Stimulated activated CD8-positive, alpha-beta memory T cell treated with anti-CD3 and anti-CD28 coated beads, Interleukin-7, amount 100 ng/mL, for 48 hours (primary cell): ENCODE measurements at regions not wholly inside any gene's neighbourhood (a gene's known extent, or its start where the extent isn't known, plus 50 kb on each side); places are given as distances from the start of the nearest gene placed in this dataset.

Experiments
- DNase-seq, 2 donors: peaks; one replicate each; pipeline ENCODE4 v3.0.0-alpha.2; 2020; ENCODE audit warnings: low read depth in 1 of 2; ENCODE audit errors: extremely low read depth in 1 of 2

DNA sequence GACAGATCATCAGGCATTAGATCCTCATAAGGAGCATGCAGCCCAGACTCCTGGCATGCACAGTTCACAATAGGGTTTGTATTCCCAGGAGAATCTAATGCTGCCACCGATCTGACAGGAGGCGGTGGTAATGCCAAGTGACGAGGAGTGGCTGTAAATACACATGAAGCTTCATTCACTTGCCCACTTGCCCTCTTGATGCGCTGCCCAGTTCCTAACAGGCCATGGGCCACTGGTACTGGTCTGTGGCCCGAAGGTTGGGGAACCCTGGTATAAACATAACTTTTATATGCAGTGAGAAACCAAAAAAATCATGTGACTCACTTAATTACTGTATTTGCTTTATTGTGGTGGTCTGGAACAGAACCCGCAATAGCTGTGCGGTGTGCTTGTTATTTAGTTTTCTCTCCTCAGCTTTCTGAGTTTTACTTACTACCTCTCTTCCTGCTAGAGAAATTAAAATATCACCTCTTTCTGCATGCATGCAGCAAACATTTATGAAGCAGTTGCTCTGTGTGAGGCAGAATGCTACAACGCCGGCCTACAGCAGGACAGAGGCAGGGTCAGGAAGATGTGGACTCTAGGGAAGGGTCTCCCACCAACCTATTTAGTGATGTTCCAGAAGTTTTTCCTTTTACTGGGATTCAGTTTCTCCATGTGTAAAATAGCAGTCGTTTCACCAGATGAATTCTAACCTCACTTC lies 151.3 kb downstream of the MAF start:
- no peak for DNase-seq

- no peak for DNase-seq
Observed at GRCh38 chr16:79444572-79444971, 156.0 kb downstream of the MAF start.

GRCh38 chr16:79439901-79440300 lies 160.6 kb downstream of the MAF start:
- no peak for DNase-seq

DNA sequence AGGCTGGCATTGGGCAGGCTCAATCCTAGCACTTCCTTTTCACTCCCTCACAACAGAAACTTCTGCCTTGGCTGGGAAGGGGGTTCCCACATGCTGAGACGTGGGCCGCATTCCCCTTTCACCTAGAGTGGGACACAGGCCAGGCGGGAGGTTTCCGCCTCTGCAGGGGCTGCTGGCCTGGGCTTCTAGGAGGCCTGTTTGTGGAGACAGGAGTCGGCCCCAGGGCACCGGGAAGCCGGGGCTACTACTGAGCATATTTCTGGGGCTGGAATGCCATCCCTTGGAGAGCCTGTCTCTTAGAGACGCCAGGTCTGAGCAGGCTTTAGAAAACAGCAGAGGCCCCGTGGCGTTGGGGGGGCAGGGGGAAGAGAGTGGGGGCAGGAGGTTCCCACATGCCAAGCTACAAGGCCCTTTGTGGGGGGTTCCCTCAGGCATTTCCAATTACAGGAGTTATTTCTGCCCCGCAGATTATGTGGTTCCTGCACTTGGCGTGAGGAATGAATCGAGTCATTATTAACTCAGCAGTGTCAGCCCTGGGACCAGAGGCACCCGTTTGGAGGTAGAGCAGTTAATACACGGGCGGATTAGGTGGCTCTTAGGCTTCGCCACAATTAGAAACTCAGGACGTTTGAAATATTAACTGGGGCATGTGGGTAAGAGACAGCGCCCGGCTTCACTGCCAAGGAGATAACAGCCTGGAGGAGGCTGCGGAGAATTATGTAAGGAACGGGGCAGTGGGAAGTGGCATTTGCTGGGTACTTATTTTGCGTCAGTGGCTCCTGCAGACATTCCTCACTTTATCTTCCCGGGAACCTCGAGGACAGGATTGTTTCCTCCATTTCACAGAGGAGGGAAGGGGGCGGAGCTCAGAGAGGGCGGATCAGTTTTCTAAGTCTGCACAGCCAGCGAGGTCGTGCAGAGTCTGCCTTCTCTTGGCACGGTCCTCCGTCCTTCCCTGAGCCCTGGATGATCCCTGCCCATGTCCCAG lies 162.5 kb downstream of the MAF start:
- no peak for DNase-seq

DNA sequence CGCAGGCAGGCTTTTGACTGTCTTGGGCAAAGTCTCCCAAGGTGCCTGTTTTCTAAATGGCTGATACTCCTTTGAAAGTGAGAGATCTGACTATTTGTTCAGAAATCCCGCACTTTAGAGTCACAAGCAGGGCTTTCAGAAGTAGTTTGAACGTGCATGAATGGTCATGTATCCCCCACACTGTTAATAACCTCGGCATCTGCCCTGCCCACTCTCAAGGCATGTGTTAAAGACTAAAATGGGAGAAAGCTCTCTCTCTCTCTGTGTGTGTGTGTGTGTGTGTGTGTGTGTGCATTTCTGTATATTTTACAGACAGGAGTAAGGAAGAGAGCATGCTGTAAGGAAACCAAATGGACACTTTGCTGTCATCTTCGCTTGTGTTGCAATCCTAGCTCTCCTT lies 163.7 kb downstream of the MAF start:
- DNase-seq: no peak

DNA sequence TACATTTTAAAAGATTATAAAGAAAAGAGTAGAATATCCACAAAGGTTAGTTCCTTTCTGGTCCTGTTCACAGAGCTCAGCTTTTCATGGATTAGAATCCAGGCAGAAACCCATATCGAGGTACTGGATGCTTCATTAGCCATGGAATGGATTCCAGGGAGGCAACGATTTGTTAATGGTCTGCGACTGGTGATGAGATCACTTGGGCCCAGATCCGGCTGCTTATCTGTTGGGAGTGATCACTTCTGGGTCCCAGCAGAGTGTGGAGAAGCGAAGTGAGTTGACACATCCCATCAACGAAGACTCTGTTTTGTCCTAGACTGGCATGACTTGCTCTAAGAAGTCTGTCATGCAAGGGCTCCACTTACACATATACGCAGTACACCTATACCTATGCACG lies 165.8 kb downstream of the MAF start:
- no peak for DNase-seq

- no peak for DNase-seq
Observed at GRCh38 chr16:79434092-79434491, 166.4 kb downstream of the MAF start.

GRCh38 chr16:79431923-79432322 lies 168.6 kb downstream of the MAF start:
- DNase-seq: no peak

DNA sequence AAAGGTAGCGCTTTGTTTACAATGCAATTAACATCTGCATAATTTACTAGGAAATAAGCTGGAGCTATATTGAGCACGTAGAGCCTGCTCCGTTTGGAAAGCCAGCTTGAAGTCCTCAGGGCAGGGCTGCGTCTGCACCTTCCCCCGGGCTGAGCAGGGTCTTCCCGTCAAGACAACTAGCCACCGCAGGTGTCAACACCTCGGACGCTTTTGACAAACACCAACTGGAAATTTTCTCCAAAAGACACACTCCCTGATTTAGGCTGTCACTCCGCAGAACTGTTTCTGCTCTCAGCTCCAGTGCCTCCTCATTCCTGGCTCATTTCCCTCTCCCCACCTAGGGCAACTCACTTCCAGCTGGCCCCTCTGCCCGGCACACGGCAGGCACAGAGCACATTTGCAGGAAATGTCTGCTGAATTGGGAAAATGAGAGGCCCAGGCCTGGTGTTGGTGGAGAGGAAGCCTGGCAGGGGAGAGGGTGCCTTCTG lies 170.3 kb downstream of the MAF start:
- DNase-seq: no peak

- DNase-seq: no peak
Observed at GRCh38 chr16:79429381-79430190, 171.0 kb downstream of the MAF start.

DNA sequence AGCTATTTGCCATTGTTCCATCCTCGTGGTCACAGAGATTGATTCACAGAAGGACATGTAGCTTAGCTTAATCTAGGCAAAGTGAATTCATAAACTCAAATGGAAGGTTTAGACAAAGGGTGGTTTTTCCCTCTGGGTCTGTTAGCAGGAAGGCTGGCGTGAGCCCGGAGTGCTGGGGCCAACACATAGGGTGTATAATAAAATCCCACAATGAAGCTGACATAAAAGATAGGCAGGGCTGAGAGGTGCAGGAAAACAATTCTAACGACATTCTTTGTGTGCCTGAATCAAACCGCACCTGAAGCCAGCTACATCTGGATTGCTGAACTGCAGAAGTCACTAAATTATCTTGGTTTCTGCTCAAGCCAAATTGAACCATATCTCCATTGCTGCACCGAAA lies 173.9 kb downstream of the MAF start:
- DNase-seq: no peak

DNA sequence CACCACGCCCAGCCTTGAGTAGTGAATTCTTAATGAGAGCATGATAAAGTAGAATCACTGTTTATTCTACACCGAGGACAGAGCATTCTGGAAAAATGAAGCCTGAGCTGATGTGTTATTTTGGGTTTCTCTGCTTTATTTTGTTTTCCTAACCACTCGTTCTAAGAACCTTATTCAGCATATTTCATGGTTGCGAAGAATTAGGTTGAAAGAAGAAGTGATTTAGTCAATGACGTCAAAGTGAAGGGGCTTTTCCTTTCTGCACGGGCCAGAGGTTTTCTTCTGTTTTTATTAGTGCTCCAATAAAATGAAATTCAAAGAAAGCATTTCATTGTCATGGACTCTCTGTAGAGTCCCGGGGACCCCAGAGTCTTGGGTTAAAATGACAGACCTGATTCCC lies 178.5 kb downstream of the MAF start:
- no peak for DNase-seq

DNA sequence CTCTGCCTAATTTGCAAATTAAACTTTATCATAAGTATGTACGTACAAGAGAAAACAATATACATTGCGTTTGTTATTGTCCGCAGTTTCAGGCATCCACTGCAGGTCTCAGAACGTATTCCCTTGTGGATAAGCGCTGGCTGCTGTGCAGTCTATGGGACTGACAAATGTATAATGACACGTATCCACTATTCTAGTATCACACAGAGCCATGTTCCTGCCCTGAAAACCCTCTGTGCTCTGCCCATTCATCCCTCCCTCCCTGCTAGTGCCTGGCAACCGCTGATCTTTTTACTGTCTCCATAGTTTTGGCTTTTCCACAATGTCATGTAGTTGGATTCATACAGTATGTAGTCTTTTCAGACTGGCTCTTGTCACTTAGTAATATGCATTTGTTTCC lies 179.4 kb downstream of the MAF start:
- no peak for DNase-seq

DNA sequence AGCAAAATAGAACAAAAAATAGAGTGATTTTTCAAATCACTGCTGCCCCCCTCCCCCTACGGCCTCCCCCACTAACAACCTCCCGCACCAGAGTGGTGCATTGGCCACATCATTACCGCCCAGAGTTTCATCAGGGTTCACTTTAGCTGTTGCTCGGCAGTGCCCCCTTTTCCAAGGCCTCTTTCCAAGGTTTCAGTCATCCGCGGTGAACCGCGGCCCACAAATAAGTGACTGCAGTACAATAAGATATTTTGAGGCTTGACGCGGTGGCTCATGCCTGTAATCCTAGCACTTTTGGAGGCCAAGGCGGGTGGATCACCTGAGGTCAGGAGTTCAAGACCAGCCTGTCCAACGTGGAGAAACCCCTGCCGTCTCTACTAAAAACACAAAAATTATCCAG lies 180.0 kb downstream of the MAF start:
- DNase-seq: no peak

DNA sequence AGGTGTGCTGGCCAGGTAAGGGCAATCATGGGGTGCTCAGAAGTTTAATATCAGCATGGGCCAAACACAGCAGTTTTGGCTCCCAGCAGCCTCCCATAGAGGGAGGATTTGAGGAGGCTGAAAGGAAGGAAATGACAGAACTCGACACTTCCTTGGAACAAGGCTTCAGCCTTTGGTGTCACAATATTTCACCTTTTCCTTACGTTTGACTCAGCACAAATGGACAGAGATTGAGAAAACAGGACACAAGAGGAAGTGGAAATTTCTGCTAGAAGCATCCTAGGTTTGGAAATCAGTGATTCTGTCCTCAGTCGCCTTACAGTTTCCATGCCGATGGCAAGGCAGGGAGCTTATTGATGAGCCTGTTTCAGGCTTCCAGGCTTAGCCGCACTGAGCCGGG lies 181.4 kb downstream of the MAF start:
- DNase-seq: no peak

DNA sequence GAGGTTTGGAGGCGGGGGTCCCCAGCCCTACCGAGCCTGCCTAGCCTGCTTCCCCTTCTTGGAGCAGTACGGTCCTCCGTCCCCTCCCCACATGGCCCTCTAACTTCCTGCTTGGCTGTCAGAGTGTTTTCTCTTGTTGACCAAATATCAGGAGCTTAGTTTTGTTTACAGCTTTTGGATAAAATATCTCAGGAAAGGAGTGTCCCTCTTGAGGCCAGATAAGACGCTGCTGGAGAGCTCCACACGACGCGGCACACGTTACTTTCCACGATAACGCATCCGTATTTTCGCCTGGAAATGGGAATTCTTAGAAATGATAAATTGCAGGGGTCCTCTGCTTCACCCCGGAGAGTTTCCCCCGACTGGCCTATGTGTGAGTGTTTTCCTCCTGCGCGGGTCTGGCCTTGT lies 182.9 kb downstream of the MAF start:
- DNase-seq: no peak

DNA sequence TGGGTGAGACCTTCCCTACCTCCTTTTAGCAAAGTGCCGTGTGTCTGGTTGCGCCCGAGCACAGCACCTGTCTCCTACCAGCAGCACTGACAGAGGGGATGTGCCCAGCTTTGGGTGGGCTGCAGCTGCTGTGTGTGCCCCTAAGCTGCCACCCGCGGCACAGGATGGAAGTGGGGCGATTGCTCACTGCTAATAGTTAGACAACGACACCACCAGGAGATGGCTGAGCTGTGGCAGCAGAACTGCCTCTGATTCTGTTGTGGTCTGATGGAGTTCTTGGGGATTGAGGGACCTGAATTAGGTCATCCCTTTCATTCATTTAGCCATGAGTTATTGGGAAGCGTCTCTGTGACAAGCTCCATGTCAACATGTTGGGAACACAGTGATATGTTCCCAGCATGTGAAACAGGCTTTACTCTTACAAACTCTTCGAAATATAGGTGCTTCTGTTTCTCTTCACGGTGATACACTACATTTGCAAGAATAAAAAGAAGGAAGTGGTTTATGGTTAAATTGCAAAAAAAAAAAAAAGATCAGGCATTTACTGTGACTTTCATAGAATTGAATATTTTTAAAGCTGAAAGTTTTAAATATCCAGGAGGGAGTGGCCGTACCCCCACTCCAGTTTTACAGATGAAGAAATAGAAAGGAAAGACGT lies 184.4 kb downstream of the MAF start:
- no peak for DNase-seq

DNA sequence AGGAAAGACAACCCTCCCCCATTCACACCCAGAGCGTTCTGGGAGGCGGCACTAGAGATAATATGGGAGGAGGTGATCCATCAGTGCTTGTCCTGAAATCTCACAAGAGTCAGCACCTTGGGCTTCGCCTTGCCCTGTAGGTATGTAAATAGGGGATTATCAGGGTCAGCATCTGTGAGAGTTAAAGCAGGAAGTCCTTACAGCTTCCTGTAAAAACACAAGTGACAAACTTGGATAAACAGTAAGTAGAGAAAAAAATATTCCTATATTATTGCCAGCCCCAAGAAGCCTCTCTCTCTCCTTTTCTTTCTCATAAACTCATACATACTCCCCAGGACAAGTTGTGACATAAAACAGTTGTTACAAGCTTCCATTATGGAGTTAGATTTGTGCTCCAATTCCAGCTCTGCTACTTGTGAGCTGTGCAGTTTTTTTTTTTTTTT lies 187.7 kb downstream of the MAF start:
- no peak for DNase-seq

DNA sequence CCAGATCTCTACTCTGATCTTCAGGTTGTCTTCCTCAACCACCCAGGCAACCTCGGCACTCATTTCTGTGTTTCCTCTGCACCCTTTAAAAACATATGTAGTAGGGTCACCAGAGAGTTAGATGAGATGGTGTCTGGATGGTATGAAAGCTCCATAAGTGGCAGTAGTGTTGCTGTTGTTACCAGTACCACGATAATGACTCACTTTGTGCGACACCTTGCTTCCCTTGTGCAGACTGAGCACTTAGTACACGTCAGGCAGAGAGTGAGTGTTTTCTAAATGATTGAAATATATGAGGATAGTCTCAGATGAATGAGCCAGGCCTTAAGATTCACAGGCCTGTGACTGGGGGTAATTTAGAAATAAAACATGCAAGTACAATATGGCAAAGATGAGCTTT lies 188.7 kb downstream of the MAF start:
- DNase-seq: no peak

DNA sequence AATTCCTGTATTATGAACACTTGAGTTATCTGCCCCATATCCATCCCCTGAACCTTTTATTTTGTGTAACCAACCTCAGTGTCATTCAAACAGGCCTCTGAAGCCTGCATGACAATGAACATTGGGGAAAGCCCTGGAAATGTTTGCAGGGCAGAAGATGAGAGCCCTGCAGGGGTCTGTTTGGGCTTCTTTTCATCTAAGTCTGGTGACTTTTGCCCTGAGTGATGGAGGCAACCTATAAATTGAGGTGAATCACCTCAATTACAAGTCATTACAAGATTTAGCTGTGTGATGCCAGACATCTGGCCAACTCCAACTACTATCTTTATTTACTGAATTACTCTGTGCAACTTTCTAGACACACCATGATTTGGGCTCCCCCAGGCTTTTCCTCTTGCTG lies 189.2 kb downstream of the MAF start:
- no peak for DNase-seq

GRCh38 chr16:79409978-79410377 lies 190.6 kb downstream of the MAF start:
- no peak for DNase-seq
